NB4 (cell line): ENCODE measurements at regions not wholly inside any gene's neighbourhood (a gene's known extent, or its start where the extent isn't known, plus 50 kb on each side); places are given as distances from the start of the nearest gene placed in this dataset.

Source experiments
- MAX ChIP-seq: IDR thresholded peaks from 2 replicates; pipeline ENCODE4 v1.6.1; 2011; ENCODE audit warnings: low read depth, low read length
- POLR2A ChIP-seq: IDR thresholded peaks from 2 replicates; pipeline ENCODE4 v1.6.1; 2011; ENCODE audit warnings: mild to moderate bottlenecking; ENCODE audit not compliant: insufficient read length; ENCODE audit errors: extremely low read depth
- TF ChIP-seq, protein P1 (sequence below): IDR thresholded peaks from one replicate; pipeline ENCODE4 v1.5.1; 2012; ENCODE audit warnings: low read depth, low read length

- TF ChIP-seq, protein P1, sequence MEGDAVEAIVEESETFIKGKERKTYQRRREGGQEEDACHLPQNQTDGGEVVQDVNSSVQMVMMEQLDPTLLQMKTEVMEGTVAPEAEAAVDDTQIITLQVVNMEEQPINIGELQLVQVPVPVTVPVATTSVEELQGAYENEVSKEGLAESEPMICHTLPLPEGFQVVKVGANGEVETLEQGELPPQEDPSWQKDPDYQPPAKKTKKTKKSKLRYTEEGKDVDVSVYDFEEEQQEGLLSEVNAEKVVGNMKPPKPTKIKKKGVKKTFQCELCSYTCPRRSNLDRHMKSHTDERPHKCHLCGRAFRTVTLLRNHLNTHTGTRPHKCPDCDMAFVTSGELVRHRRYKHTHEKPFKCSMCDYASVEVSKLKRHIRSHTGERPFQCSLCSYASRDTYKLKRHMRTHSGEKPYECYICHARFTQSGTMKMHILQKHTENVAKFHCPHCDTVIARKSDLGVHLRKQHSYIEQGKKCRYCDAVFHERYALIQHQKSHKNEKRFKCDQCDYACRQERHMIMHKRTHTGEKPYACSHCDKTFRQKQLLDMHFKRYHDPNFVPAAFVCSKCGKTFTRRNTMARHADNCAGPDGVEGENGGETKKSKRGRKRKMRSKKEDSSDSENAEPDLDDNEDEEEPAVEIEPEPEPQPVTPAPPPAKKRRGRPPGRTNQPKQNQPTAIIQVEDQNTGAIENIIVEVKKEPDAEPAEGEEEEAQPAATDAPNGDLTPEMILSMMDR = no peak
- no peak for TF ChIP-seq MAX
- TF ChIP-seq POLR2A = no peak
These were observed 79.6 kb downstream of the SOX2 start for GRCh38 chr3:181791056-181791955.
